Ishikawa (cell line): ENCODE measurements at regions not wholly inside any gene's neighbourhood (a gene's known extent, or its start where the extent isn't known, plus 50 kb on each side); places are given as distances from the start of the nearest gene placed in this dataset.

ENCODE experiments used
- CEBPB ChIP-seq: IDR thresholded peaks from 2 replicates; pipeline ENCODE4 v1.6.1; 2012
- CREB1 ChIP-seq: IDR thresholded peaks from 2 replicates; pipeline ENCODE4 v1.6.1; 2012; ENCODE audit warnings: low read depth
- EGR1 ChIP-seq: IDR thresholded peaks from 2 replicates; pipeline ENCODE4 v1.6.1; 2012
- EP300 ChIP-seq: IDR thresholded peaks from 2 replicates; pipeline ENCODE4 v1.6.1; 2012; ENCODE audit warnings: borderline replicate concordance
- FOXM1 ChIP-seq: IDR thresholded peaks from 2 replicates; pipeline ENCODE4 v1.6.1; 2012; ENCODE audit warnings: low read depth, borderline replicate concordance
- MAX ChIP-seq: IDR thresholded peaks from 2 replicates; pipeline ENCODE4 v1.6.1; 2012
- NFIC ChIP-seq: IDR thresholded peaks from 2 replicates; pipeline ENCODE4 v1.6.1; 2012
- RAD21 ChIP-seq: IDR thresholded peaks from 2 replicates; pipeline ENCODE4 v1.6.1; 2012; ENCODE audit warnings: low read depth
- REST ChIP-seq: IDR thresholded peaks from 2 replicates; pipeline ENCODE4 v1.6.1; 2012; ENCODE audit warnings: low read depth, mild to moderate bottlenecking
- TAF1 ChIP-seq: IDR thresholded peaks from 2 replicates; pipeline ENCODE4 v1.6.1; 2012; ENCODE audit warnings: low read depth, mild to moderate bottlenecking
- TCF12 ChIP-seq: IDR thresholded peaks from 2 replicates; pipeline ENCODE4 v1.6.1; 2012; ENCODE audit warnings: low read depth
- TEAD4 ChIP-seq: IDR thresholded peaks from 2 replicates; pipeline ENCODE4 v1.6.1; 2012
- USF1 ChIP-seq: IDR thresholded peaks from 2 replicates; pipeline ENCODE4 v1.6.1; 2012
- YY1 ChIP-seq: IDR thresholded peaks from 2 replicates; pipeline ENCODE4 v1.6.1; 2012; ENCODE audit warnings: low read depth
- ZBTB7A ChIP-seq: IDR thresholded peaks from 2 replicates; pipeline ENCODE4 v1.6.1; 2012; ENCODE audit warnings: low read depth

- TF ChIP-seq TEAD4 (no peak), YY1 (no peak), ZBTB7A (no peak), FOXM1 (no peak), EP300 (no peak), CREB1 (no peak), MAX (no peak)
These were observed 257.3 kb upstream of the TCERG1L start for GRCh38 chr10:131568866-131569265.

GRCh38 chr10:131569851-131570715 is 258.6 kb upstream of the TCERG1L start:
- peak; percentile 42; the same call in 1 of the 2 replicates for TF ChIP-seq RAD21
- TF ChIP-seq FOXM1, result no peak

GRCh38 chr10:131570716-131571307 is 259.3 kb upstream of the TCERG1L start:
- TF ChIP-seq EP300 (no peak), RAD21 (no peak), USF1 (no peak), REST (no peak), TAF1 (no peak), FOXM1 (no peak), EGR1 (no peak), TCF12 (no peak), YY1 (no peak), NFIC (no peak), CREB1 (no peak), CEBPB (no peak), TEAD4 (no peak), ZBTB7A (no peak), MAX (no peak)

GRCh38 chr10:131571346-131571745 is 259.8 kb upstream of the TCERG1L start:
- TF ChIP-seq CEBPB (no peak), EP300 (no peak), NFIC (no peak), ZBTB7A (no peak), RAD21 (no peak), YY1 (no peak), MAX (no peak), FOXM1 (no peak), REST (no peak), TAF1 (no peak), EGR1 (no peak), TEAD4 (no peak)

GRCh38 chr10:131571865-131572264 is 260.3 kb upstream of the TCERG1L start:
- TF ChIP-seq RAD21 (no peak), ZBTB7A (no peak), REST (no peak), CREB1 (no peak), EP300 (no peak), NFIC (no peak), FOXM1 (no peak), YY1 (no peak), TAF1 (no peak), CEBPB (no peak), USF1 (no peak), EGR1 (no peak), MAX (no peak), TCF12 (no peak), TEAD4 (no peak)
